H1 (cell line): ENCODE measurements at regions not wholly inside any gene's neighbourhood (a gene's known extent, or its start where the extent isn't known, plus 50 kb on each side); places are given as distances from the start of the nearest gene placed in this dataset.

Experiments used
- CTCF ChIA-PET: fragments of 300-600 bp; sonication (Branson Sonifier 250); formaldehyde crosslinking; loops from one replicate; lab custom pipeline; 2021; ENCODE audit not compliant: partially characterized antibody; lab: Charles Lee
- POLR2A ChIA-PET: fragments of 300-600 bp; sonication (Branson Sonifier 250); formaldehyde crosslinking; loops from one replicate; lab custom pipeline; 2021; ENCODE audit warnings: inconsistent platforms; ENCODE audit not compliant: partially characterized antibody; lab: Charles Lee
- DNase-seq, 2 experiments: peaks; one replicate each; pipeline versions ENCODE4 v3.0.0 to v3.0.0-alpha.2; 2010 to 2022; ENCODE audit warnings: low spot score in 2 of 2, low read depth in 1 of 2, mixed read lengths in 1 of 2
- FAIRE-seq: peaks from 2 replicates; lab custom pipeline; 2011; peaks lifted over from hg19 to GRCh38; lab: Jason Lieb, UNC
- H2AFZ ChIP-seq: 2 replicates; pipeline ENCODE4 v1.8.1; 2012; ENCODE audit warnings: low read length, inconsistent platforms
- H2AK5ac ChIP-seq: 2 replicates; pipeline ENCODE4 v1.6.1; 2013; ENCODE audit warnings: low read depth, low read length
- H2BK120ac ChIP-seq: replicated peaks from 2 replicates; pipeline ENCODE3; 2013; ENCODE audit warnings: low read depth, low read length, inconsistent platforms
- H2BK12ac ChIP-seq: 2 replicates; pipeline ENCODE4 v1.6.1; 2013; ENCODE audit warnings: low read depth, low read length
- H2BK15ac ChIP-seq: 2 replicates; pipeline ENCODE4 v1.6.1; 2013; ENCODE audit warnings: low read length
- H2BK20ac ChIP-seq: 2 replicates; pipeline ENCODE4 v1.6.1; 2013; ENCODE audit warnings: low read length
- H2BK5ac ChIP-seq: 2 replicates; pipeline ENCODE4 v1.6.1; 2013; ENCODE audit warnings: low read depth, low read length
- H3K14ac ChIP-seq: 2 replicates; pipeline ENCODE4 v1.6.1; 2013; ENCODE audit warnings: inconsistent platforms; ENCODE audit not compliant: insufficient read length
- H3K18ac ChIP-seq: 2 replicates; pipeline ENCODE4 v1.6.1; 2013; ENCODE audit warnings: low read length; ENCODE audit errors: extremely low read depth
- H3K23ac ChIP-seq: 2 replicates; pipeline ENCODE4 v1.6.1; 2013; ENCODE audit warnings: inconsistent platforms; ENCODE audit not compliant: insufficient read length
- H3K23me2 ChIP-seq: 2 replicates; pipeline ENCODE4 v1.6.1; 2013; ENCODE audit warnings: low read depth, low read length
- H3K27ac ChIP-seq: 2 replicates; pipeline ENCODE4 v1.6.1; 2011; ENCODE audit warnings: low read depth, low read length, inconsistent platforms
- H3K27me3 ChIP-seq, 4 experiments: replicated peaks in 1 of 4; 1 replicate in 1 of 4; 2 replicates in 3 of 4; pipeline versions ENCODE4 v1.6.1 to v1.8.1; 2011 to 2013; ENCODE audit warnings: low read length in 3 of 4, mild to moderate bottlenecking in 3 of 4, inconsistent platforms in 2 of 4, mixed read lengths in 2 of 4, moderate library complexity in 1 of 4; ENCODE audit not compliant: control insufficient read depth in 3 of 4, insufficient read depth in 3 of 4; ENCODE audit errors: extremely low read depth in 1 of 4
- H3K36me3 ChIP-seq, 4 experiments: 2 replicates each; pipeline versions ENCODE4 v1.6.1 to v1.8.1; 2011 to 2013; ENCODE audit warnings: mild to moderate bottlenecking in 4 of 4, low read length in 3 of 4, moderate library complexity in 2 of 4, control low read depth in 1 of 4, inconsistent platforms in 1 of 4; ENCODE audit not compliant: insufficient read depth in 4 of 4, control insufficient read depth in 2 of 4
- H3K4ac ChIP-seq: replicated peaks from 2 replicates; pipeline ENCODE3; 2013; ENCODE audit warnings: low read length, low read depth, mixed read lengths, inconsistent platforms; ENCODE audit not compliant: insufficient read length
- H3K4me1 ChIP-seq, 4 experiments: replicated peaks in 1 of 4; 1 replicate in 1 of 4; 2 replicates in 3 of 4; pipeline versions ENCODE4 v1.6.1 to v1.8.1; 2011 to 2013; ENCODE audit warnings: low read length in 3 of 4, inconsistent platforms in 2 of 4, mixed read lengths in 1 of 4; ENCODE audit not compliant: insufficient read depth in 4 of 4, control insufficient read depth in 3 of 4
- H3K4me2 ChIP-seq, 2 experiments: 2 replicates each; pipeline versions ENCODE4 v1.6.1 to v1.8.1; 2011 to 2013; ENCODE audit warnings: low read depth in 2 of 2, low read length in 2 of 2, control low read depth in 1 of 2, inconsistent platforms in 1 of 2, mild to moderate bottlenecking in 1 of 2; ENCODE audit not compliant: insufficient read depth in 1 of 2
- H3K4me3 ChIP-seq, 4 experiments: fragments of 200-600, 300-600 bp in 1 of 4; sonication (generic), shearing (Covaris generic), sonication (Bioruptor Twin) in 1 of 4; 2 replicates each; pipeline versions ENCODE4 v1.5.1 to v1.8.1; 2011 to 2016; ENCODE audit warnings: low read length in 4 of 4, low read depth in 3 of 4, control low read depth in 2 of 4, inconsistent platforms in 2 of 4, mild to moderate bottlenecking in 2 of 4, mixed read lengths in 1 of 4, moderate library complexity in 1 of 4; ENCODE audit not compliant: insufficient read depth in 2 of 4; ENCODE audit errors: extremely low read depth in 1 of 4
- H3K56ac ChIP-seq: replicated peaks from 2 replicates; pipeline ENCODE3; 2013; ENCODE audit warnings: low read depth, mild to moderate bottlenecking, mixed read lengths, low read length, inconsistent platforms; ENCODE audit not compliant: insufficient read length
- H3K79me1 ChIP-seq: 2 replicates; pipeline ENCODE4 v1.6.1; 2013; ENCODE audit warnings: low read depth, low read length, control low read depth
- H3K79me2 ChIP-seq, 2 experiments: 2 replicates each; pipeline versions ENCODE4 v1.6.1 to v1.8.1; 2012 to 2013; ENCODE audit warnings: low read length in 2 of 2, mild to moderate bottlenecking in 2 of 2, inconsistent platforms in 1 of 2; ENCODE audit not compliant: insufficient read depth in 2 of 2, control insufficient read depth in 1 of 2
- H3K9ac ChIP-seq, 4 experiments: replicated peaks in 1 of 4; 1 replicate in 1 of 4; 2 replicates in 3 of 4; pipeline versions ENCODE4 v1.6.1 to v1.8.1; 2011 to 2013; ENCODE audit warnings: low read depth in 3 of 4, low read length in 3 of 4, control low read depth in 2 of 4, mild to moderate bottlenecking in 2 of 4, moderate library complexity in 2 of 4, inconsistent platforms in 1 of 4; ENCODE audit errors: extremely low read depth in 1 of 4
- H3K9me3 ChIP-seq, 2 experiments: 2 replicates each; pipeline versions ENCODE4 v1.6.1 to v1.8.1; 2012 to 2013; ENCODE audit warnings: mild to moderate bottlenecking in 2 of 2, moderate library complexity in 2 of 2, control low read depth in 1 of 2, inconsistent platforms in 1 of 2, low read depth in 1 of 2, low read length in 1 of 2, mixed read lengths in 1 of 2; ENCODE audit not compliant: insufficient read depth in 2 of 2
- H4K20me1 ChIP-seq, 2 experiments: replicated peaks in 1 of 2; 2 replicates each; pipeline versions ENCODE3 to v1.8.1; 2011 to 2013; ENCODE audit warnings: inconsistent platforms in 2 of 2, low read length in 2 of 2, mild to moderate bottlenecking in 1 of 2; ENCODE audit not compliant: insufficient read depth in 2 of 2, control insufficient read depth in 1 of 2
- H4K5ac ChIP-seq: 2 replicates; pipeline ENCODE4 v1.6.1; 2013; ENCODE audit warnings: low read length, low read depth, mixed read lengths, inconsistent platforms; ENCODE audit not compliant: insufficient read length
- H4K8ac ChIP-seq: 2 replicates; pipeline ENCODE4 v1.8.0; 2013; ENCODE audit warnings: mild to moderate bottlenecking, moderate library complexity, low read length, inconsistent platforms; ENCODE audit not compliant: insufficient read depth; ENCODE audit errors: extremely low read depth
- H4K91ac ChIP-seq: replicated peaks from 2 replicates; pipeline ENCODE3; 2013; ENCODE audit warnings: low read length, mixed read lengths, inconsistent platforms; ENCODE audit not compliant: insufficient read length
- CHD2 ChIP-seq: IDR thresholded peaks from 2 replicates; pipeline ENCODE4 v1.6.1; 2012; ENCODE audit warnings: low read length, improper control_type of control experiment
- CTBP2 ChIP-seq: IDR thresholded peaks from 2 replicates; pipeline ENCODE4 v1.7.0; 2011; ENCODE audit warnings: borderline replicate concordance, mild to moderate bottlenecking, moderate library complexity, mixed read lengths, low read length; ENCODE audit not compliant: insufficient read depth, insufficient read length
- FOSL1 ChIP-seq: IDR thresholded peaks from 2 replicates; pipeline ENCODE4 v1.6.1; 2011; ENCODE audit warnings: mild to moderate bottlenecking, low read depth, low read length, moderate library complexity; ENCODE audit not compliant: insufficient read depth
- HDAC6 ChIP-seq: IDR thresholded peaks from one replicate; pipeline ENCODE4 v1.7.1; 2012; ENCODE audit warnings: low read depth, mild to moderate bottlenecking, inconsistent platforms, low read length, moderate library complexity
- KDM5A ChIP-seq: fragments of 200-600 bp; IDR thresholded peaks from 2 replicates; pipeline ENCODE4 v1.7.1; 2012; ENCODE audit warnings: mild to moderate bottlenecking, low read length, inconsistent platforms, mixed read lengths
- NRF1 ChIP-seq: IDR thresholded peaks from 2 replicates; pipeline ENCODE4 v1.6.1; 2011; ENCODE audit warnings: mild to moderate bottlenecking, low read depth, low read length, improper control_type of control experiment
- POLR2AphosphoS5 ChIP-seq: IDR thresholded peaks from 2 replicates; pipeline ENCODE4 v1.6.1; 2011; ENCODE audit warnings: low read depth, low read length
- RAD21 ChIP-seq, 2 experiments: IDR thresholded peaks in 1 of 2; conservative IDR thresholded peaks in 1 of 2; 2 replicates each; pipeline ENCODE4 v1.6.1; 2011; ENCODE audit warnings: low read depth in 2 of 2, low read length in 2 of 2, improper control_type of control experiment in 1 of 2, inconsistent platforms in 1 of 2, mild to moderate bottlenecking in 1 of 2, moderate library complexity in 1 of 2
- RXRA ChIP-seq: IDR thresholded peaks from 2 replicates; pipeline ENCODE4 v1.6.1; 2011; ENCODE audit warnings: low read depth, mild to moderate bottlenecking, low read length, moderate library complexity; ENCODE audit not compliant: insufficient read depth
- TCF12 ChIP-seq: IDR thresholded peaks from 2 replicates; pipeline ENCODE4 v1.6.1; 2011; ENCODE audit warnings: low read depth, mild to moderate bottlenecking, low read length
- YY1 ChIP-seq: IDR thresholded peaks from 2 replicates; pipeline ENCODE4 v1.6.1; 2011; ENCODE audit warnings: low read depth, mild to moderate bottlenecking, low read length
- ZNF274 ChIP-seq: IDR thresholded peaks from 2 replicates; pipeline ENCODE4 v1.7.0; 2012; ENCODE audit warnings: low read length, borderline replicate concordance; ENCODE audit errors: extremely low read depth
- WGBS, 2 experiments: shearing (Covaris generic) in 1 of 2; methylation state at CpG; one replicate each; pipeline versions ENCODE4 v1.1.6 to v1.1.7; 2013 to 2015; ENCODE audit warnings: low lambda C conversion rate in 2 of 2, mixed read lengths in 2 of 2, inconsistent platforms in 1 of 2, low coverage in 1 of 2, missing lambda C conversion rate in 1 of 2; ENCODE audit not compliant: insufficient replicate concordance in 2 of 2, insufficient coverage in 1 of 2, insufficient read length in 1 of 2; ENCODE audit errors: extremely low coverage in 1 of 2, missing lambda C conversion rate in 1 of 2; 5-methylcytosine and 5-hydroxymethylcytosine counted together
- TF ChIP-seq, protein P1 (sequence below): IDR thresholded peaks from 2 replicates; pipeline ENCODE4 v1.6.1; 2012; ENCODE audit warnings: low read length, inconsistent platforms
- TF ChIP-seq, protein P2 (sequence below): IDR thresholded peaks from 2 replicates; pipeline ENCODE4 v1.6.1; 2012; ENCODE audit warnings: inconsistent platforms

DNA sequence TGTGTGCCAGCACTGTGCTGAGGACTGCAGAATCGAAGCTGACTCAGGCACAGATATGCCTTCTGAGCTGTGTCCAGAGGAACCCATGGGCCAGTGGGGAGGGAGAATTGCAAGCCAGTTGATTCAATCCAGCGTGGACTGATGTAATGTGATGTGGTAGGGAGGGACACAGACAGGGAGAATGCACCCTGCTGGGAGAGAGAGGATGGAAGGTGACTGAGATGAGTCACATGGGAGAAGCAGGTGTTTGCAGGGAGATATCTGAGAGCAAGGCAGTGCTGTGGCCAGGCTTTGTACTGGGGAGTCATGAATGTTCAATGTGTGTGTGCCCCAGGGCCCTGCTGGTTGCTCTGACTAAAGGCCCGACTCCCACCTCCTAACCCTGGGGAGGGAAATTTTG, 75.7 kb downstream of the IRX1 start:
- H2BK12ac ChIP-seq, result no peak overlapping the region
- no peak overlapping the region for H3K4me2 ChIP-seq
- H3K27ac ChIP-seq, result no peak overlapping the region
- H3K9me3 ChIP-seq, result no peaks in the 10 kb centered on the region
- no peak overlapping the region for H4K8ac ChIP-seq
- POLR2A ChIA-PET, result no interaction called here
- no peak overlapping the region for H4K91ac ChIP-seq
- H3K23ac ChIP-seq, result no peak overlapping the region
- no peak for DNase-seq
- no peak overlapping the region for H2BK15ac ChIP-seq
- no peak overlapping the region for H3K9ac ChIP-seq
- H2AFZ ChIP-seq, result no peak overlapping the region
- H3K79me1 ChIP-seq, result no peaks in the 10 kb centered on the region
- no peaks in the 10 kb centered on the region for H3K23me2 ChIP-seq
- no peaks in the 10 kb centered on the region for H3K4me1 ChIP-seq
- H4K5ac ChIP-seq, result no peak overlapping the region
- no peak overlapping the region for H2BK20ac ChIP-seq
- WGBS, 2 experiments, result 60% methylated on average over 3 of the region's 3 CpGs; no CpG with 5 or more reads in 1 of the 2 experiments
- H4K20me1 ChIP-seq, result no peaks in the 10 kb centered on the region
- no peak overlapping the region for H3K14ac ChIP-seq
- CTCF ChIA-PET, result no interaction called here
- no peaks in the 10 kb centered on the region for H3K79me2 ChIP-seq
- H3K36me3 ChIP-seq, result no peaks in the 10 kb centered on the region
- no peak for FAIRE-seq
- H2AK5ac ChIP-seq, result no peak overlapping the region
- H3K4me3 ChIP-seq, result no peak overlapping the region
- no peak overlapping the region for H3K4ac ChIP-seq
- no peaks in the 10 kb centered on the region for H3K27me3 ChIP-seq
- H3K56ac ChIP-seq, result no peak overlapping the region
- H3K18ac ChIP-seq, result no peak overlapping the region
- H2BK120ac ChIP-seq, result no peak overlapping the region
- no peak overlapping the region for H2BK5ac ChIP-seq
- TF ChIP-seq KDM5A (no peak), RXRA (no peak), POLR2AphosphoS5 (no peak), NRF1 (no peak), YY1 (no peak), RAD21 (IDR thresholded peaks at IDR 0.05 in 1 of 2, conservative IDR thresholded peaks at IDR 0.05 in 1 of 2; ENCODE audit: low read depth in 2 of 2, low read length in 2 of 2) (no peak), HDAC6 (no peak), FOSL1 (no peak), TCF12 (no peak), CHD2 (no peak), ZNF274 (no peak), CTBP2 (no peak)
- TF ChIP-seq, protein P1, sequence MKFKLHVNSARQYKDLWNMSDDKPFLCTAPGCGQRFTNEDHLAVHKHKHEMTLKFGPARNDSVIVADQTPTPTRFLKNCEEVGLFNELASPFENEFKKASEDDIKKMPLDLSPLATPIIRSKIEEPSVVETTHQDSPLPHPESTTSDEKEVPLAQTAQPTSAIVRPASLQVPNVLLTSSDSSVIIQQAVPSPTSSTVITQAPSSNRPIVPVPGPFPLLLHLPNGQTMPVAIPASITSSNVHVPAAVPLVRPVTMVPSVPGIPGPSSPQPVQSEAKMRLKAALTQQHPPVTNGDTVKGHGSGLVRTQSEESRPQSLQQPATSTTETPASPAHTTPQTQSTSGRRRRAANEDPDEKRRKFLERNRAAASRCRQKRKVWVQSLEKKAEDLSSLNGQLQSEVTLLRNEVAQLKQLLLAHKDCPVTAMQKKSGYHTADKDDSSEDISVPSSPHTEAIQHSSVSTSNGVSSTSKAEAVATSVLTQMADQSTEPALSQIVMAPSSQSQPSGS, result no peak
- TF ChIP-seq, protein P2, sequence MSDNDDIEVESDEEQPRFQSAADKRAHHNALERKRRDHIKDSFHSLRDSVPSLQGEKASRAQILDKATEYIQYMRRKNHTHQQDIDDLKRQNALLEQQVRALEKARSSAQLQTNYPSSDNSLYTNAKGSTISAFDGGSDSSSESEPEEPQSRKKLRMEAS, result no peak
